Midbrain (tissue), 1 donor: ENCODE measurements at regions not wholly inside any gene's neighbourhood (a gene's known extent, or its start where the extent isn't known, plus 50 kb on each side); places are given as distances from the start of the nearest gene placed in this dataset.
"Not testable (repeated sequence)": the region's sequence is repeated elsewhere in the genome, so short reads cannot be mapped to it uniquely, and the experiment has no call there.

Experiments used
- DNase-seq: peaks from one replicate; lab custom pipeline; 2025; lab: John Stamatoyannopoulos, UW

DNA sequence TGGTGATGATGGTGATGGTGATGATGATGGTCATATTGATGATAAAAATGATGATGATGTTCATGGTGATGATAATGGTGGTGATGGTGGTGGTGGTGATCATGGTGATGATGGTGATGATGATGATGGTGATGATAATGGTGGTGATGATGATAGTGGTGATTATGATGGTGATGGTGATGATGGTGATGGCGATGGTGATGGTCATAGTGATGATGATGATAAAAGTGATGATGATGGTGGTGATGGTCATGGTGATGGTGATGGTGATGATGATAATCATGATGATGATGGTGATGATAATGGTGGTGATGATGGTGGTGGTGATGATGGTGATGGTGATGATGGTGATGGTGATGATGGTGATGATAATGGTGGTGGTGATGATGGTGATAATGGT lies 478.7 kb downstream of the TYW1 start:
- DNase-seq, result no peak

DNA sequence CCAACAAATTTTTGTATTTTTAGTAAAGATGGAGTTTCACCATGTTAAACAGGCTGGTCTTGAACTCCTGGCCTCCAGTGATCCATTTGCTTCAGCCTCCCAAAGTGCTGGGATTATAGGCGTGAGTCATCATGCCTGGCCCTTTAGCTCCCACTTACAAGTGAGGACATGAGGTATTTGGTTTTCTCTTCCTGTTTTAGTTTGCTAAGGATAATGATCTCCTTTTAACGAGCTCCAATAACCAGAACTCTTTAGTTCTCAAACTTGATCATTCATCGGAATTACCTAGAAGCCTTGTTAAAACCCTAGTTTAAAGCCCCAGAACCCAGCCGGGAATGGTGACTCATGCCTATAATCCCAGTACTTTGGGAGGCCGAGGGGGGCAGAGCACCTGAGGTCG lies 481.4 kb downstream of the TYW1 start:
- no peak for DNase-seq

DNA sequence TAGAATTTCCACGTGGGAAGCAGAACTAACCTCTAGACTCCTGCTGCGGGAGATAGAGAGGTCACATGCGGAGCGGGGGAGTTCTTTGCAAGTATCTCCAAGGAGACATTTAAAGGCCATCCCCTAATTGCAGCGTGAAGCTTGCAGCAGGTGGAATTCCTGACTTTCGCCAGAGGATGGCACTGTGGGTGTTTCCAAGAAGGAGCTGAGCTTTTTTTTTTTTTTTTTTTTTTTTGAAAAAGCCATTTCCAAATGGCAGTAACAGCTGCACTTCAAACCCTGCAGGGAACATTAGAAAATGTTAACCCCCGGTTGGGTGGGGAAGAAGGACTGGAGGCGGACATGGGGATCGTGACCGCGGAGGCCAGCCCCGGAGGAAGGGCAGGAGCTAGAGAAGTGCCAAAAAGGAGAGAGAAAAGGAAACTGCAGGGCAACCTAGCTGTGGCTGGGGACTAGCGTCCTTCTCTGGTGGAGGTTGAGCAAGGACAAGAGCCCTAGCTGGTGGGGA lies 487.7 kb downstream of the TYW1 start:
- DNase-seq, result peak; percentile 34

DNA sequence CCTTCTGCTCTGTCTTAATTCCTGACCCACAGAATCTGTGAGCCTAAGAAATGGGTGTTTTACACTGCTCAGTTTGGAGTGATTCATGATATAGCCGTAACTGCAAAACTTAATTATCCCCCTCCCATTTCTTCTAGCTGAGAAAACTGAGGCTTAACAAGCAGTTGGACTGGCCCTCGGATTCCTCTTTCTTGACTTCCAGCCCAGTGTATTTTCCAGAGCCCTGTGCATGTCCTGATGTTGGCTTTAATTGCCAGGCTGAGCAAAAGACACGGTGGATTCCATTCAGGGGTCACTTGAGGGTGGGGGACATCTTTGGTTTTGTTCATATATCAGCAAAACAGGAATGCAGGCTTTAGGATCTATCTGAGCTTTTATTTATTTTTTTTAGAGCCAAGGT lies 489.8 kb downstream of the TYW1 start:
- no peak for DNase-seq

DNA sequence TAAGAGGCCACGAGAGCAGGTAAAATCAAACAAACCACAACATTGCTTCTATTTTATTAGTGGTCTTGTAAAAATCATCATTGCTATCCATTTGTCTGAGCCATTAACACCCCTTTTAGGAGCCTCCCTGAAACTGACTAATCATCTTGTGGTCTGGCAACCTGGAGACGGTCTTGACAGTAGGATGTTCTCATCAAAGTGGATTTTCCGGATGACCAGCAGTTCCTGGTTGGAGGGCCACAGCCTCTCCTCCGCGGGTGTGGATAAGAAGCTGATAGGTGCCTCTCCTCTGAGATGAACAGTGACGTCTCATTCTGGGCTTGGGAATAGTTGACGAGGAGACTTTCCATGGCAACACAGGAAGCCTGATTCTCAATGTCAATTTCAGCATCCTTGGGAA lies 490.7 kb downstream of the TYW1 start:
- DNase-seq, result no peak

DNA sequence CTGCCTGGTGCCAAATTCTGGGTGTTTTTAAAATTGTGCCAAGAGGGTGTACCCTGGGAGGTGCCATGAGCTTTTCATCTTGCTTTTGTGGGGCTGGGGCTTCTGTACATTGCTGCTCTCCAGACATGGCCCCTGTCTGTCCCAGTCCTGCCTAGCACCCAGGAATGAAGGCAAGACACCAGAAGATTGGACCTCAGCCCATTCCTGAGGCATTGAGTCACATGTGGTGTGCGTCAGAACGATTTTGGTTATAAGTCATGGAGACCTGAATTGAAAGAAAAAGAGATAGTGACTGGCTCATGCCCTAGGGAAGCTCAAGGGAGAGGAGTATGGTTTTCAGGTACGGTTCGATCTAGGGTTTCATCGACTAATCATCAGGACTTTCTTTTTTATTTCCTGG lies 493.2 kb downstream of the TYW1 start:
- no peak for DNase-seq

DNA sequence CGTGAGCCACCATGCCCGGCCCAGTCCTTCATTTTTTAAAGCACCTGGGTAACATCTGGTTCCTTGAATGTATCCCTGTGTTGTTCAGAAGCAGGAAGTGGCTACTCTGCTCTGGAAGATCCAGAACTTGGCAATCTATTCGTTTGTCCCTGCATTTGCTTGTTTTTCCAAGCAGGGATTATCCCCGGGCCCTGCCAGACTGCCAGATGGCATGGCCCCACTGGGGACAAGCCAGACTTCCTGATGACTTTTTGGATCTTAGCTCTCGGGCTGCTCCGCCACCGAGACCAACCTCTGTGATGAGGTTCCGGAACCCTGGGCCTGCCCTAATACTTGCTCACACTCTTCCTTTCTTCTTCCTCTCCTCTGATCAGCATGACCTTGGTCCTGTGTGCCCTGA lies 496.7 kb downstream of the TYW1 start:
- DNase-seq, result no peak

DNA sequence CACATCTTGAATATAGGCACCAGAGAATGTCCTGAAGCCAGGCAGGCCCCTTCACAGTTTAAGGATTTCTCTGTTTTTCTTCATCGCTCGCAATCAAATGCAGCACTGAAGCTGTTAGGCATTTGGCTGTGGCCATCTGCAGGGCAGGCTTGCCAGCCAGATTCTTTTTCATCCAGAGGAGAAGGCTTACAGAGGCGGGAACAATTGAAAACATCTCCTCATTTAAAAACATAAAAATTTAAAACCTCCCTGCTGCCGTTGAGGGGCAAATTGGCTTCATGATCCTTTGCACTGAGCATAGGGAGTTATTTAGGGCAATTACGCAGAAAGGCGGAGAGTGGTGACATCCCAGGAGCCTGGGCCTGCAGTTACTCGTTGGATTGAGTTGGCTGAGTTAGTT lies 500.0 kb downstream of the TYW1 start:
- no peak for DNase-seq

DNA sequence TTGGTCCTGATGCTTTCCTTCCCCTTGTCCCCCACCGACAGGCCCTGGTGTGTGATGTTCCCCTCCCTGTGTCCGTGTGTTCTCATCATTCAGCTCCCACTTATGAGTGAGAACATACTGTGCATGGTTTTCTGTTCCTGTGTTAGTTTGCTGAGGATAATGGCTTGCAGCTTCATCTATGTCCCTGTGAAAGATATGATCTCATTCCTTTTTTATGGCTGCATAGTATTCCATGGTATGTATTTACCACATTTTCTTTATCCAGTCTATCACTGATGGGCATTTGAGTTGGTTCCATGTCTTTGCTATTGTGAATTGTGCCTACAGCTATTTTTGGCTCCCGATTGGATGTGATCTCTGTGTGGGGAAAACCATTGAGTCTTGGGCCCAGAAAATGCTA lies 501.3 kb downstream of the TYW1 start:
- not testable (repeated sequence) for DNase-seq

DNA sequence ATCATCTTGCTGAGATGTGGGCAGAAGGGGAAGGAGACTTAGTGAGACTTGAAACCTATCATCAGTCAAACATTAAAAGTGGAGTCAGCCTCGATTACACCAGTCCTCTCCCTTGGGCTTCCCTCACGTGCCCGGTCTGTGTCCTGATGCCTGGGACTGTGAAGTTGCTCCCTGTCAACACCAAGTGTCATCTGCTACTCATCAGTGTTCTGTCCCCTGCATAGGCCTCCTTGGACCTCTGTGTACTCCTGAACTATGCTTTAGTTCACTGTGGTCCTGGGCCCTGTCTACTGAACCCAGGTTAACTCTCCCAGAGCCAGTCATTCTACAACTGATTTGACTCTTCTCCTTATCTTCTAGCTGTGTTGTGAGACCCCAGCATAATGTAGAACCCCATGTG lies 506.3 kb downstream of the TYW1 start:
- no peak for DNase-seq

DNA sequence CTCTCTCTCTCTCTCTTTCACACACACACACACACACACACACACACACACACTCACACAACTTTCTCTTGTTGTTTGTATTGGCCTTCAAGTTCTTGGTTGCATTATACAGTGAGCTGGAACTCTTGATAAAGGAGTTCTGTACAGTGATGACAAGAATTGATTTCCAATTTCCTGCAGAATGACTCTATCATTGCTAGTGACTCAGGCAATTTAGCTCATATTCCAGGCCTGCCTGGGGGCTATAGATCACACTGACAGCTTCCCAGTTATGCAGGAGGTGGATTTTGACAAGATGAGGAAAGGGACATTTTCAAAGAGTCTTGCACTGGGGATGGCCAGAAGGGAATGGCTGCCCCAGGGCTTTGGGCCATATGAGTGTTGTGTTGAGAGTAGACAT lies 508.8 kb downstream of the TYW1 start:
- DNase-seq, result no peak

DNA sequence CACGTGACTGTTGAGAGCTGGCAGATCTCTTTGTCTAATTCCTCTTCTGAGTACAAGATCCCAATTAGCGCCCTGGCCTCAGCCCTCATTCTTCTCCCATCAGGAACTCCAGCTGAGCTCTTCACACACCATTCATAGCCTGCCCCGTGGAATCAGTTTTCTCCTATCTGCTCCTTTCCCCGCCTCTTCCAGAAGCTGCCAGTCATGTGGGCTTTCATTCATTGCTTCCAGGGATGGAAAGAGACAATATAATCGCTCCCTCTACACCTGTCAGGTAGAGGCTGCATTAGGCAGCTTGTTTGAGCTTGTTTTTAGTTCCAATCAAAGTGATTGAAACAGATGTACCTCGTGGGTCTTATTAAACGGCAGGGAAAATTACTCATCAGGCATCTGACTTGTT lies 515.8 kb downstream of the TYW1 start:
- no peak for DNase-seq

DNA sequence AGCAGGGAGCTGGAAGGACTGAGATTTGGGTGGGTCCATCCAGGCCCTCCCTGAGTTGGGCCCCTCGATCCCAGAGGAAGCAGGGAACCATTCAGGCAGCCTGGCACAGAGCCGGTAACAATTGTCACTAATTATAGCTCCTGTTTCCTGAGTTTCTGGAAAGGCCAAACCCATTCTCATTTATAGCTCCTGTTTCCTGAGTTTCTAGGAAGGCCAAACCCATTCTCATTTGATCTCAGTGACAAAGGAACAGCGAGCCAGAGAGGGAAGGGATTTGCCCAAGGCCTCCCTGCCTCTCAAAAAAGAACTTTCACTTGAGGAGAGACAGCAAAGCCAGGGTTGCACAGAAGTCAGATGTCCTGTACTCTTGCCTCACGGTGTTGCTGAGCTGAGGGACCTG lies 521.9 kb downstream of the TYW1 start:
- DNase-seq, result no peak

DNA sequence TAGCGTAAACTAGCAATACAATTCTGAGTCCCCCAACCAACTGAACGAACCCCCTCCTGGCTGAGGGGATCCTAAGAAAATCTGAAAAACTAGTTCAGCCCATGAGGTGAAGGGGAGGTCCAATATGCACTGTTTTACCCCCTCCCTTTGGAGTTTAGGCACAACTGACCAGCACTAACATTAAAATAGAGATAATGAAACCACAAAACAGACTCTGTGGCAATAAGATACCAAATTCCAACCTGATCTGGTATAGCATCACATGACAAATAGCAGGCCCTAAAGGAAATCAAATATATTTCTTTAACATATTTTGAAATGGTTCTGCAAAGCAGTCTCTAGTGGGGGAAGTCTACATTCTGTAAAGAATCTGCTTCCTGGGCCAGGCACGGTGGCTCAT lies 522.5 kb downstream of the TYW1 start:
- no peak for DNase-seq

DNA sequence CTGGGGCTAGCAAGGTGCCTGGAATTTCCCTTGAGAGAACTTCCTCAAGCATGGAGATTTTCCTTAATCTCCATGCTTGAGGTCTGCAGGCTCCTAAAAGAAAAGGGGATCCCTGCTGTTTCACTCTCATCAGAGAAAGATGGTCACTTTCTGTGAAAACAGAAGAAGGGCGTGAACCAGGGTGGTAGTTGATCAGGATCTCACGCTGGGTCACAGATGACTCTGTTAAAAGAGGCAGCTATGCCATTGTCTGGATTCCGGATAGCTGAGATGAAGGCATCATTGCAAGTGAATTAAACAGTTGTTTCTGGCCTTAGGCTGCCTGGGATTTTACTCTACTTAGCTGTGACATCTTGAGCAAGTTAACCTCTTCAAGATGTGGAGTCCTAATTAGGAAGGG lies 525.9 kb downstream of the TYW1 start:
- no peak for DNase-seq

DNA sequence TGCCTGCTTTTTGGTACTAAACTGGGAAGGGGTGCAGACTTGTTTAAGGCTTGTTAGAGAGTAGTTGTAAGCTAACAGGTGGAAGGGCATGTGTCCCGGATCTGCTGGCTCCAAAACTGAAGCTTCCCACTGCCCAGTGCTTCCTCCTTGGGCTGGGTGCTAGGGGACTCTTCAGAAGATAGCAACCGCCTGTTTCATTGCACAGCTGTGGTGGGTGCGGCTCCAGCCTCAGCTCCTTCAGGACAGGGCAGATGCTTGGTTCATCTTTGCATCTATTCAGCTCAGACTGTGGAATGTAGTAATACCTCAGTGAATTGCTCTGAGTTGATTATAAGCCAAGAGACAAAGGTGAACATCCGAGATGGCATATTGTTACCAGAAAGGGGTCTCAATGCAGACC lies 527.1 kb downstream of the TYW1 start:
- no peak for DNase-seq

DNA sequence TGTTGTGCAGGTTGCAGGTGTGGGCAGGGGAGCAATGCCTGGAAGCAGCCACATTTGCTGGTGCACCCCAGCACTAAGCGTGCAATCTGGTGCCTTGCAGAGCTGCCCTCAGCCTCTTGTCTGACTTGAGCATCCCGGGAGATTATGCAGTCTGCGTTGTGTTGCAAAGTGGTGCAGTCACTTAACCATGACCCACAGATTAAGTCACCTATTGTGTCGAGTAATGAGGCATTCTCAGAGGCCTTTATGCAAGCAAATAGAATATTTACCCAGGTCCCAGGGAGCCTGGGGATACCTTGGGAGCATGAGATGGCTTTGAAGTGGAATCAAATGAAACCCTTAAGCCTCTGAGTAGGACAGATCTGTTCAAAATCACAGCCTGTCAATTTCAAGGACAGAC lies 529.0 kb downstream of the TYW1 start:
- no peak for DNase-seq

DNA sequence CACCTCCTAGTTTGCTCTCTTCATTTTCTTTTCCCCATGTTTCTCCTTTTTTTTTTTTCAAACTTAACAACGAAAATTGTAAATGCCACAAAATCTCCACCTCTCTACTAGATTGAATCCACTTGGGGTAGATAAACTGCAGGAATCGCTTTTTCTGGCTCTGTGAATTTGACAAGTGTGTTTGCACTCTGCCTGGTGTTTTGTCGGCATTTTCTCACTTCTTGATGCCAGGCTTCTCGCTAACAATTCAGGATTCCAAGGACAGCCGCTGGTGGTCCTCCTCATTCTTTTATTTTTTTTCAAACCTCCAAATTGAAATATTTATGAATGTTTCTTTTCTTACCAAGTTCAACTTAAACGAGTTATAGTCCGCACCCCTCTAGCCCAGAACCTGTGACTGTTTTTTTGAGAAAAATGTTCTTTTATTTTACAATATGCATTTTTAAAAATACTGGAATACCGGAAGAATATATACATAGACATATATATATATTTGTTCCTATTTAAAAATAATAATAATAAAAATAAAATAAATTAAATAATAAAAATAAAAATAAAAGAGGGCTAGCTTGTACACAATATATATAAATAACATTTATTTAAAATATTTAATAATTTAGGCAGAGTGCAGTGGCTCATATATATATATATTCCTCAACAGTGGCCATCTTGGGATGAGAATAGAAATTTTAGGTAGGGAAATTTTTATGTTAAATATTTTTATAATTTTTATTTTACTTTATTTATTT lies 538.8 kb downstream of the TYW1 start:
- no peak for DNase-seq

DNA sequence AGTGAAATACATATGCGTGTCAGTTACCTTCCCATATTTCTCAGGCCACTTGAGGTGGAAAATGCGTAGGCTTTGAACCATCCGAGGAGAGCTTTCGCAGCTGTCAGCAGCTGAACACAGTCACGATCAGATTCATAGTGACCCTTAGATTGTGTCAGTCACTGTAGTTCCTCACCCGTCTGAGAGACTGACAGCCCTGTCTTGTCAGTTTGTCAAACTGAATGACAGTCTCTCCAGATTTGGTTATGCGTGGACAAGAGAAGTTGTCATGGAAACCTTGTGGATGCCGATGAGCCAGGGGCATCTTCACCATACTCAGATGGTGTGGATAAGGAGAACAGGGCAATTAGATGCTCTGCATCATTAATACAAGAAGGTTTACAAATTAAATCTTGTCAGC lies 546.3 kb downstream of the TYW1 start:
- no peak for DNase-seq

DNA sequence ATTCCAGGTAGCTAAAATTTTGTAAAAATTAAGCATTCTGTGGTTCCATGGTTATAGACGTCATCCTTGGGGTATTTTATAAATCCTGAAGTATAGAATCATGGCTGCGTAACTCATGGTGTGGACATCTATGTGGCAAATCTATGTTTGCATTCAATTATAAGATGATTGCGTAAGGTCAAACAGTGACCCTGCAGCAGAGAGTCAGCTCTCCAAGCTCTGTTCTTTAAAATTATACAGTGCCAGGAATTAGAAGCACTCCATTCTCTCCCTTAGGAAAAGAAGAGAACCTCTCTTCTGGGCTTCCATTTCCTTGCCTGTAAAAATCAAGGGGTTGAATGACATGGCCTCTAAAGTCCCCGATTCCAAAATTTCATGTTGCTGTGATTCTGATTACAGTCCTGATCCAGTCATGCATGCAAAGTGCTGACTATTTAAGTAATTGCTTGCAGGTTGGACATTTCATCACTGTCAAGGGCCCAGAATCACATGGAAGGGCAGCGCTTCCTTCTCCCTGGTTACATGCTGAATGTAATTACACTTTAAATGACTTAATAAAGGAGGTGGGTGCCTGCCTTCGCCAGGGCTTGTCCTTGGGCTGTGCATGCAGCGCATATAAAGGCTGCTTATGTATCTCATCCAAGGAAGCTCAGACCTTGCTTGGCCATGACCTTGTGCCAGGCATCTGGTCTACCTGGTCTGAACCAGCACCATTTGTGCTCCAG lies 550.7 kb downstream of the TYW1 start:
- DNase-seq, result no peak

DNA sequence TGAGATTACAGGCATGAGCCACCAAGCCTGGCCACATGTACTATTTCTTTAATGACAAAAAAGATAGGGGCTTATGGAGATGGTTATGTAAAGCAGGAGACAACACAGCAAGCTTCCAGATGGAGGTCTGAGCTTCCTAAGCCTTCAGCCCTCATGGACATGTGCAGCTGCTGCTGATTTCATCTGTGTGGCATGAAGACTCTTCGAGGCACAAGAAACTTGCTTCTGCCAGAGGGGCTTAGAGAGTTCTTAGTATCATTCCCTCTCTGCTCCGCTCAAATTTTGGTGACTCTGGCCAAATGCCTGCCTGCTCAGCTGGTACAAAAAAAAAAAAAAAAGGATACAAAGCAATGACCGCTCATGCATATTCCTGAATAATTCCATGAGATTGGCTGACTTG lies 552.5 kb downstream of the TYW1 start:
- no peak for DNase-seq

DNA sequence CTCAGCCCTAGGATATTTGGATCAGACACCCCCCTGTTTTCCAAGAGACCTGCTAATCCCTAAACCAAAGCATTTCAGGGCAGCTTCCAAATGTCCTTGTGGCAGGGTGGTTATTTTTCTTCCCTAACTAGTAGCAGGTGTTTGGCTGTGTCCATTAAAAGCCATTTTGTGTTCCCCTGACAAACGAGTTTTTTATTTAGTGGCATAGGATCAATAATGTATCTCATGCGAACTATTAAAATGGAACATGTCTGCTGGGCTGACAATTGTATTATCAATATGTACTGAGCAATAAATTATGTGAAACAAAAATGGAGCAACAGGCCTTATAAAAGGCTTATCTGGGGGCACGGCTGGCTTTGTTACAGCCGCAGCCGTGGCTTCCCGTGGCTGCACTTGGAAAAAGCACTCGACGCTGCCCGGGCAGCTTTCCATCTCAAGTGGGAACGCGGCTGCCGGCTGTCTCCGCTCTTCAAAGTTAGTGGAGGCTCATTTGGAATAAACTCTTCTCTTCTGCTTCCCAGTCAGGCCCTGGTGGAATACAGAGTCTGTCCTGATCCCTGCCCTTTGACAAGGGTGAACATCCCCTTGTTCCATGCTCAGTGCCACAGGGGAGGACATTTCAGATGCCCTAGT lies 554.3 kb downstream of the TYW1 start:
- DNase-seq, result no peak

DNA sequence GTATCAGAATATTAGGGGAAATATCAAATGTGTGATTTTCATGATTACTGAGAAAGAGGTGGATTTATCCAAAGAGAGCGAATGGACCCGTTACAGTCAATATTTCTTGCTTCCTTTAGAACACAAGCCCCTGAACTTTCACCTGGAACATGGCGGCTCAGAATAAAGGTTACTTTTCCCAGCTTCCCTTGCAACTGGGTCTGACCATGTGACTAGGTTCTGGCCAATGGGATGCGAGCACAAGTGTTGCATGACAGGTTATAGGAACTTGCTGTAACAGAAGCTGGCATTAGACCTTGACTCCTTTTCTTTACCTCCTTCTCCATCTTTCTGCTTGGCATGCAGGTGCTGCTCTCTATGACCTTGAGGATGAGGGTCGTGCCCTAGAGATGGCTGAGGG lies 556.1 kb downstream of the TYW1 start:
- no peak for DNase-seq
